ENCODE measurements at regions not wholly inside any gene's neighbourhood (a gene's known extent, or its start where the extent isn't known, plus 50 kb on each side); places are given as distances from the start of the nearest gene placed in this dataset.
"Not testable (repeated sequence)": the region's sequence is repeated elsewhere in the genome, so short reads cannot be mapped to it uniquely, and the experiment has no call there.

DNA sequence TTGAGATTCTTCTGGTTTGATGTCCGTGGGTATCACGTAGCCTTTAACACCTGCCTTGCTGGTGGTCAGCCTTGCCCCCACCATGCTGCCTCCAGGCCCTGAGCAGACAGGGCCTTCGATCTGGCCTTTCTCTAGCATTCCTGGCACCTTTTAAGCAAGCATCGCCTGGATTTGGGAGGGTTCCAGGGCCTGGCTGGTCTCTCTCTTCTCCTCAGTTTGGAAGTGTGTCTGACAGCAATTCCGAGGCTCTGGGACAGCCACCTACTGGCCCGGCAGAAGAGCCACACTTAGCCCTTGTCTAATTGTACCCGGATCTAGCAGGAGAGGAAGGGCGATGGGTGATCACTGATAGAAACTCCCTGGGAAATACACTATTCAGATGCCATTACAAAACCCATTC, 441.3 kb upstream of the MKI67 start:
- DNase-seq: no peak

DNA sequence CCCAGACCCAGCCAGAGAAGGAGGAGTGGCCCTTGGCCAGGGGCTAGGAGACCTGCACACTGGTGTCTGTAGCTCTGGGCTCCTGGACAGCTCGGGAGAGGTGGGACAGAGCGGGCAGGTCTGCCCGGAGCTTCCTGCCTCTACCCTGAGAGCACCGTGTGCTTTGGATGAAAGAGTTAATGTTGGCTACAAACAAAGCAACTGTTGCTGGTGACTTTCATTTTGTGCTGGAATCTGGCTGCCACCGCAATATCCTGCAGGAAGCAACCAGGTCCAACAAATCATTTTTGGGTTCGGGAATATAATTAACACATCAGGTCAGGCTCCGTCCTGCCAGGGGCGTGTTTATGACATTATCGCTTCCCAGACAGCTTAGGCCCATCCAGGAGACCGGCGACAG, 441.8 kb upstream of the MKI67 start:
- DNase-seq: no peak

DNA sequence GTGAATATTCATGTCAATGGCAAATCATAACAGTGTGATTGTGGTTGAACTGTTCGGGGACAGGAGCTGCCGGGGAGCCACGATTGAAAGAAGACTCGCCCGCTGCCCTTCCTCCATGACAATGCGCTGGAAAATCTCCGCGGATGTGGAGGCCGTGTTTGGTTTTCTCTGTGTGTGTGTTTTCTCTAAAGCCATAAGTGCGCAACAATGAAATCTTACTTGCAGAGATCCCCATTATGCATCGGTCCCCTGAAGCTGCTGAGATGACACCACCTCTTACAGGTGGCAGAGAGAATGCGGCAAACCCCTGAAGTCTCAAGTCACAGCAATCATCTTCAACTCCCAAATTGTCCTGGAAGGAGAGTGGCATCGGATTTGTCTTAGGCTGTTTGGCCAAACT, 442.3 kb upstream of the MKI67 start:
- no peak for DNase-seq

DNA sequence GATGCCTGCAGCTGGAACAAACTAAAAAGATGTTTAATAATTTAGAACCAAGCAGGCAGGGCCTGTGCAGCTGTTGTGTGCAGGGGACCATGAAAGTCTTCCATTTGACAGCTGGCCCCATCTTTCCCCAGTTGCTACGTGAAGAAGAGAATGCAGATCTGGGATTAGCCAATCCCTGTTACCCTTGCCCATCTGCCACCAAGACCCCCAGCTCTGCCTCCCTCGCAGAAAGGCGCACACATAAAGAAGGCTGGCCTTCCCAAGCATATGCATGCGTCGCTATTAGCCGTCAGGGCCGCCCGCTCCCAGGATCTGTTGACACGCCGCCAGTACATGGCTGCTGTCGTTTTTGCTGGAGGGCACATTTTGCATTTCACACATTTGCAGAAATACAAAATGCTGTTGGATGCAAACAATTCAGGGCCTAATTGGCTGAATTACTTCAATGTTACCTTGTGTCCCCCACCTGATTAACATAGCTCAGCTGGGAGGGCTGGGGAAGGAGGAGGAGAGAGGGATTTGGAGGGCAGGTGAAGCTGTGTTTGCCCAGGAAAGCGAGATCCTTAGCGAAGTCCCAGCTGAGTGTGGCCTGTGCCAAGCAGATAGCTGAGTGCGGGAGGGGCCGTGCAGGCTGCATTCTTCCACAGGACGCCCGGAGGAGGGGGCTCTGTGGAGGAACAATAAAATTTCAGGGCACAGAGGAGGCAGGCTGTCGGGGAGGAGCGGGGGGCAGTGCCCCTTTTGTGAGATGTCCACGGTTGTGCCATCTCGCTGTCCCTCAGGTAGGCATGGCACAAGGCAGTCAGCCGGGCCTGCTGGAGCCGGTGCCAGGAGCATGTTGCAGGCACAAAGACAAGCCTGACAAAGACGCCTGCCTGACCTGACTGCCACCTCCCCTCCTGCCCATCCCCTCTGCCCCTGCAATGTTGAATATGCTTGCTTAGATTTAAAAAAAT, 443.0 kb upstream of the MKI67 start:
- DNase-seq: no peak

DNA sequence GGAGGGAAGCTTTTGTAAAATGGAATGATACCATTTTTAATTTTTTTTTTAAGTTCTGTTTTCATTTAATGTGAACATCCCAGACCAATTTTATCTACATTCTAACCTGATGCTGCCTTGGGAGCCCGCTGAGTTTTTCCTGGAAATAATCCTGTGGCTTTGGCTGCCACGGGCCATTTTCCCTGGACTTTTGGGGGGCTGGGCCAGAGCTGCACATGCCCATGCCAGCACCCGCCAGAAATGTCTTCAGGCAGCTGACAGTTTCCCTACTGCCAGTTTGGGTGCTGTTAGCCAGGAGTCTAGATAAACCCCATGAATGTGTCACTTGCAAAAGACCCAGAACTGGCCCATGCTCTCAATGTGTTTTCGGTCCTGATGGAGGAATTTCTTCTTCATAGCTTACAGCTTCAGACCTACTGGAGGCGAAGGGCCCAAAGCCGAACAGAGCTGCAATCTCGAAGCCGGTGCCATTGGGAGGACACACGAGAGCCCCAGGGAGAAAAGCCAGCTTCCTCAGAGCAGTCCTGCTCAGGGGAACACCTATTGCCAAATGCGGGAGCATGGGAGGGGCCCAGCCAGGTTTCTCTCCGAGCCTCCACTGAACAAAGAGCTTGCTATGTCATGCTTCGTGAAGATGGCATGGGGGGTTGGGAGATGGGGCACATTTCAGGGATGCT, 444.2 kb upstream of the MKI67 start:
- no peak for DNase-seq

DNA sequence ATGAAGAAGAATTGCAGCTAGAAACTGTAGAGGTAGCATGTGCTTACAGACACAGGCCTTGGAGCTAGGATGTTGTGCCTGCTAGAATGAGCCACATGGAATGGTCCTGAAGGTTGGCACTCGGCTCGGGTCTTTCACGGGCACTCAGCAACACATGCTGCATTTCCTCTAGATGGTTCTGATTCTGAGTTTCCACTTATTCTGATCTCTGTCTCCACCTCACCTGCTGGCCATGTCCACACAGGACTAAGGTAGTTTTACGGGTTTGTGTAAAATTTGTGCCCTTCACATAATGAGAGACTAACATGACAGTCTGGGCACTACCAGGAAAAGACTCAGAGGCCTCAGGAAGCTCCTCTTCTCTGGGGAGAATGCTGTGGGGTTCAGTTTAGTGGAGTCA, 444.8 kb upstream of the MKI67 start:
- DNase-seq: no peak

DNA sequence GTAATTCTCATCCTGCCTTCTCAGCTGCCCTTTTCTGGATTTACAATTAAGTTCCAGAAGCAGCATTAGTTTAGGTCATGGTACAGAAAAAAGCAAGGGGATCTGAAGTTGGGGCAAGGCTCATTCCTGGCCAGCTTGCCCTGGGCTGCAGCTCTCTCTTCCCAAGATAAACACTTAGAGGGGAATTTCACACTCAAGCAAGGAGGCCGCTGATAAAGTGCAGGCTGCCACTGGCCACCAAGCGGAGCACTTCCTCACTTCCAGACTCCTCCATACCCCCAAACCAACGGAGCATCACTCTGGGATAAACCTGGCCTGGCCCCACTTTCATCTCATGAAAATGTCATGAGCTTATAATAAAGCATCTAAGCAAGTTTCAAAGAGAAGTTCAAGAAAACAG, 445.5 kb upstream of the MKI67 start:
- no peak for DNase-seq

DNA sequence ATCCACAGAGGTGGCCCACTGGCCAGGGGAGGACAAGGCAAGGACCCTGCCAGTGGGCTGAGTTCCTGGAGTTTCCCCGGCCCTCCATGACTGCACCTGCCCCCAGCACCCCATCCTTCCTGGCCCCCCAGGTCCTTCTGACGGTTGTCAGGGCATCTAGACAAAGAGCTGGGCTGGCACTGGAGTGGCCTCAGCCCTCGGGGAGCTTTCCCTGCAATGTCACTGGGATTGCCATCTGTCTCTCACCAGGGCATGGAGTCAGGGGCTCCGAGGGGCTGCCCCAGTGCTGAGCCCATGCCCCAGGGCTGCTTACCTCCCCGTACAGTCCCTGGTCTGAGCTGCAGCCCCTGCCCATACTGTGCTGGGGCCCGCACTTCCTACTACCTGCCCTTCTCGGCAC, 446.5 kb upstream of the MKI67 start:
- no peak for DNase-seq

DNA sequence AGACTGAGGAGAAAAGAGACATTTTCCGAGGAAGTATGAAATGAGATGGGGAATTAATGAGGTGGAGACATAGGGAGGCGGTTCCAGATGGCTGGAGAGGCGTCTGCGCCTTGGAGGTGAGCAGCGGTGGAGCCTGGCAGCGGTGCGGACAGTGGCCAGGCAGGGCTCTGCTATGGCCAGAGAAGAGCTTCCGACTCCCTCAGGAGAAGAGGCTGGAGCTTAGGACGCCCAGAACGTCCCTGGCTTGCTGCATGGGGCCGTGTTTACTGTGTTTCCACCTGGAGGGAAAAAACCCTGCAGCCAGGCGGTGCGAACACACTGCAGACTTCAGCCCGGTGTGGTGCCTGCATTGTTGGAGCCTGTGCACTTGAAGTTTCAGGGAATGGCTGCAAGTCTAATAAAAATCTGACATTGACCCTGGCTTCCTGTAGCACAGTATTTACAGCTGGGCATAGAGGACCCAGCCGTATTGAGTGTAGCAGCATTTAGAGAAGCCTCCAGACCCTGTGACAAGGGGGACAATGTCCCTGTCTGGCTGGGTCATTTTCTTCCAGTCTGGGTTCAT, 447.1 kb upstream of the MKI67 start:
- DNase-seq: no peak

DNA sequence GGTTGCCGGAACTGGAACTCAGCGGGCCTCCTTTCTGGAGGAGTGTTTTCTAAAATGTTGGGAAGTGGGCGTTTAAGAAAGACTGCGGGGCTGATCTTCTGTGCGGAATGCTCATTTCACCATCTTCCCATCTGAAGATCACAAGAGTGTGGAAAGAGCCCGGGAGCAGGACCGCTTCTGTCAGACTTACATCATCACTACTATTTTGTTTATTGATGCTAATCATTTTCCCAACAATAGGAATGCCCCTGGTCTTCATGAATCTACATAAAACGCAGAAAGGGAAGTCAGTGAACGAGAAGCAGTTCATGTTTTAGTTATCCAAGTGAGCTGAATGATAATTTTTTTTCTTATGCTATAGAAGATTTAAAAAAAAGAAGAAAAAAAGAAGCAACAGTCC, 447.8 kb upstream of the MKI67 start:
- no peak for DNase-seq

DNA sequence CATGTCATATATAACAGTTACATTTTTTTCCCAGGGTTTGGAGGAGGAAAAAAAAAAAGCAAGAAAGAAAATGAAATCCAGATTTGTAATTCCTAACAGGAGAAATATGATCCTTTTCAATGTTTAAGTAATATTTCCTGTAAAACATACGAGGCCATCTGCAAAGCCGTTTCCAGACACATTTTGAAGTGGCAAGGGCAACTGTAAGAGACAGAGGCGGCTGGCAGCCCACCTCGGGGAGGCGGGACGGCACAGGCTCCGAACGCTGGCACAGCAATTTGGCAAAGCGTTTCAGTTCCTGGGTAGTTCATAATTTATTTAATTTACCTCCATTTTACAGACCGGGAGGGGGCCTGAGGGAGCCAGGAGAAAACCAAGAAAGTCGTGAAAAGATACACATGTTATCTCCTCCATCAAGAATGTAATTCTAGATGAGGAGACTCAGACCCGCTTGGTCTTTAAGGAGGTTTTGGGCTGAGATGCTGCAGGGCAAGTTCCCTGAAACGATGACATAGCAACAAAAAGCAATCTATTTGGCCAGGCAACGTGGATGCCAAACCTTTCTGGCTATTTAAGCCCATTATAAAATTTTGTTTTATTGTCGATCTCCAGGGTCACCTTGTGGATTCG, 448.5 kb upstream of the MKI67 start:
- no peak for DNase-seq

DNA sequence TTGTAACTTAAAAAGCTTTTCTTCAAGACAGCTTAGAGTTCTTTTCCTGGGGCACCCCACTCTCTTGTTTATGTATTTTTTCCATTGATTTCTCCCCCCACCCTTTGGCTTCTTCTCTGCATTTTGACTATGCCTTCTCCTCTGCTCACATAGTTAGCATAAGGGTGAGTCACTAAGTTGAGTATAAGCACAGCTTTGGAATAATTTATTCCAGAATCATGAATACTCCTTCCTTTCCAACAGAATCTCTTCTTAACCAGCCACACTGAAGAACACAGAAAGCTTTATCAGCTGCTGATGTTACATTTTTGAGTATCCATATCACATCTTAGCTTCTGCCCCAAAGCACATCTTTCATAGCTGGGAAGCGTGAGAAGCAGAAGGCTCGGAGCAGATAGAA, 449.5 kb upstream of the MKI67 start:
- DNase-seq: no peak

DNA sequence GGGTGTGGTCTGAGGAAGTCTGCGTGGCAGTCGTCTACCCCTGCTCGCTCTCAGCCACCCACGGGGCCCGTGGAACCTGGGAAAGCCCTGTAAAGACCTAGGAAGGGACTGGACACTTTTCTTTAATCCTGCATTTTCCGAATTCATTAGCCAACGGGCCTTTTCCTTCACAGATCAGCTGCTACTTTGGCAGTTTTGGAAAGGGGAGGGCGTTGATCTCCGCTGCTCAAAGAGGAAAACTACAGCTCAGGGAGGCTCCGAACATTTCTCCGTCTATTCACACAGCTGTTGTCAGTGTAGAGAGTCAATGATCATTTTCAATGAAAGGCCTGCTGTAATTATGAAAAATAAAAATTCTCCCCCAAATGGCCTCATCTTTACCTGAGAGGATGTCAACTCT, 450.1 kb upstream of the MKI67 start:
- DNase-seq: no peak

DNA sequence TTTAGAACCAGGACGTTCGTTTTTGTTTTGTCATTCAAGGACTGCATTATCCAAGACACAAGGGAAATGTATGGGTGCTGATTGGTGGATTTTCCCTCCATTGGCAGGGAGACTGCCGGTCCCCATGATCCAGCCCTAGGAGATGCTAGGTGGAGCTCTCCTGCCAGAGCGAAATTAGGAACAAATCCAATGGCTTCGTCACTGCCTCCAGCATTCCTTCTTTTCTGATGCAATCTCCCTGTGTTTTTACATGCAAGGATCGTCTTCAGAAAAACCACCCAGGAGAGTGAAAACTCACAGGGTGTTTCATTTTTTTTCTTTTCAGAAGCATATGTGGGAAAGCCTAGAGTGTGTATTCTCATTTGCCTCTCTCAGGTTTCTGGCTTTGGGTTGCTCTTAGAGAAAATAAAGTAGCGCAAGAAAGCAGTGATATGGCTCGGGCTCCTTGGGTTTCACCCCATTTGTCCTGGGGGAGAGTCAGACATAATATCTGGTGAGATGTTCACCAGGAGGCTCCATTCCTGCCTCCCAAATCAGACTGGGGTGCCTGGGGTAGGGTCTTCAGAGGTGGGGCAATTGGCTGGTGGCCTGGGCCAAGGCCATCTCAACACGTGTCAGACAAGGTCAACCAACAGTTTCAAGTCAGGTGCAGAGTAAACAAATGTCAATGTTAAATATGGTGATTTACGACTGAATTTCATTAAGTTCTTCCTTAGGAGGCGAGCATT, 450.9 kb upstream of the MKI67 start:
- no peak for DNase-seq

DNA sequence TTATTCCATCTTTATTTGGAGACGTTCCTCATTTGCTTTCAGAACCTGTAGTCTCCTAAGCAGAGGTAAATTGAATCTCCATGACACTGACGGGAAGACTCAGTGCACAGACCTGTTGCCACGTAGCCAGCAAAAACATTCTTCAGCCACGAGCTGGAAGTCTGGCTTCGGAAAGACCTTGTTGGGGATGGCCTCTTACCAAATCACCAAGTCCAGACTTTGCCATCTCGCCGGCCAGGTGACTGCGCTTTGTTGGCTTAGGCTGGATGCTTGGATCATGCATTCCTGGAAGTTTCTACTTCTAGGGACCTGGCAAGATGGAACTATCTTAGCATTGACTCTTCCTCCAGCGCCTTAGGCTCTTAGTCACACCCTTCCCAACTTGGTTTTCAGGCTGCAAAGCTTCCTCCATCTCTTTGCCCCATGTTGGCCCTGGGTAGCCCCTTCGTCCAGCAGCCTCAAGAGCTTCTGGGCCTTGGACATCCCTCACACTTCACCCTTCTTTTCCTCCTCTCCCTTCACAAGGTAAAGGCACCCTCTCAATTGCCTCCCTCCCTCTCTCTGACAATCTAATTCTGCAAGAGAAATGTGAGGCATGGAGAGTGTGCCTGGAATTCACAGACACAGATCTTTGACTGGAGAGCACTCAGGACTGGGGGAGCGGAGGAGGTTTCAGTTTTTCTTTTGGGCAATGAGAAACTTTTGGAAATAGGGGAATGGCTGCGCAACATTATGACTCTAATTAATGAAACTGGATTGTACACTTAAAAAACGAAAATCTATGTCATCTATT, 451.9 kb upstream of the MKI67 start:
- DNase-seq: no peak

DNA sequence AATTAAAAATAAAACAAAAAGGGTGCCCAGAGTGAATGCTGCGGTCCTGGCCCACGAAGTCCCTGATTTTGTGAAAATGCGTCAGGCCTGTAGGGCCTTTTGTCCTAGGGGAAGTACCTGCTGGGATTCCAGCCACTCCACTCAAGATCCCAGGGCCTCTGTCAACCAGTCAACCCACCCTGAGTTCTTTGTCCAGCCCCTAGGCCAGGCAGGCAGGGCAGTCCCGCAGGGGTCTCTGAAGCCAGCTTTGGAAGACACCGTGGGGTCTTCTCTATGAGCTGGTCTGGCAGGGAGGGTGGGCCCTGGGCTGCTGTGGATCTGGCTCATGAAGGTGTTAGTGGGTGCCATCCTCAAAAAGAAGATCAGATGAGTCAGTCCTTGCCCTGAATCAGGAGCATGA, 452.5 kb upstream of the MKI67 start:
- no peak for DNase-seq

DNA sequence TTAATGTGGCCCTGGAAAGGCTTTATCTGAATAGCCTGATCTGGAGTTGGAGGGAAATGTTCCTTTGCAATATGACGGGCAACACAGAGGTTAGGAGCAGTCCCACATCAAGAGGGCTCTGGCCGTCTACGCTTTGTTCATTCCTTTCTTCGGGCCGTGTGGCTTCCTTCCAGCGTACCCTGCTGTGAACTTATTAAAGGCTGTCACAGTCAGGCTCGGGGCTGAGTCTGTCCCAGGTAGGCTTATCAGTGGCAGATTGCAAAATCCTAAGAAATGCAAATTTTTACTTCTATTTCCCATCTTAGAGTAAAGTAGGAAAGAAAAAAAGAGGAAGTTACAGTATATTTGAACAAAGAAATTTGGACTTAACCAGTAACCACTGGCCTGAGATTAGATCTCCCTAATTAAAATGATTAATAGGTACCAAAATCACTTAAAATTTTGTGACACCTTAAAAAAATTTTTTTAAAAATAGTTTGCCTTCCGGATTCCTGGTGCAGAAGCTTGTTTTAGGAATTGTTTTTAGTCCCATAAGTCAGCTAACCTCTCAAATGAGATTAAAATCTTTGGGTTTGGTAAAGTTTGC, 453.1 kb upstream of the MKI67 start:
- DNase-seq: no peak

DNA sequence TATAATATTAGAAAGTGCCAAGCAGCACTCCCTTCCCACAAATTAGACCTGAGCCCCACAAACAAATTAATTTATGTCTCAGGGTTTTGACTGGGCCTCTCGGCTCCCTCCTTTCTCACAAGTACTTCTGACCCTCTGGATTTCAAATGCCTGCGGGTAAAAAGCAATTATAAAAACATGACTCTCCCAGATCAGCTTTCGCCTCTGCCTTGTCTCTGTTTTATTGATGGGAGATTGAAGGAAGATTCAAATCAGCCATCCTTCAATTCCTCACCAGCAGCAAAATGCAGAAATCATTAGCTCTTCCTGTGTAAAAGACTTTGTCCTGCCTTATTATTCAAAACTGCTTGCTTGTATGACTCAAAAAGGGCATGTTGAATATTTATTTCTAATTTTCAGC, 453.7 kb upstream of the MKI67 start:
- no peak for DNase-seq

DNA sequence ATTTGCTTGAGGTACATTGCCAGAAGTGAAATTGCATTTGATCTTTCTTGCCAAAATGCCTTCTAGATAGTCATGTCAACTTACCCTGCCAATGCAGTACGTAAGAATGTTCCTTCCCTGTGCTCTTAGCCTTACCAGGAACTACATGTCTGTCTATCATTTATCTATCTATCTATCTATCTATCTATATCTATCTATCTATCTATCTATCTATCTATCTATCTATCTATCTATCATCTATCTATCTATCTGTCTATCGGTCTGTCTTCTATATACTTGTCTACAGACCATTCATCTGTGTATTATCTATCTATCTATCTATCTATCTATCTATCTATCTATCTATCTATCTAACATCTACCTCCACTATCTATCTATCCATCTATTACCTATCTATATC, 456.9 kb upstream of the MKI67 start:
- not testable (repeated sequence) for DNase-seq

DNA sequence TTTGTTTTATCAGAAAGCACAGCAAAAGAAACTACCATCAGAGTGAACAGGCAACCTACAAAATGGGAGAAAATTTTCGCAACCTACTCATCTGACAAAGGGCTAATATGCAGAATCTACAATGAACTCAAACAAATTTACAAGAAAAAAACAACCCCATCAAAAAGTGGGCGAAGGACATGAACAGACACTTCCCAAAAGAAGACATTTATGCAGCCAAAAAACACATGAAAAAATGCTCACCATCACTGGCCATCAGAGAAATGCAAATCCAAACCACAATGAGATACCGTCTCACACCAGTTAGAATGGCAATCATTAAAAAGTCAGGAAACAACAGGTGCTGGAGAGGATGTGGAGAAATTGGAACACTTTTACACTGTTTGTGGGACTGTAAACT, 460.4 kb upstream of the MKI67 start:
- DNase-seq: not testable (repeated sequence)

DNA sequence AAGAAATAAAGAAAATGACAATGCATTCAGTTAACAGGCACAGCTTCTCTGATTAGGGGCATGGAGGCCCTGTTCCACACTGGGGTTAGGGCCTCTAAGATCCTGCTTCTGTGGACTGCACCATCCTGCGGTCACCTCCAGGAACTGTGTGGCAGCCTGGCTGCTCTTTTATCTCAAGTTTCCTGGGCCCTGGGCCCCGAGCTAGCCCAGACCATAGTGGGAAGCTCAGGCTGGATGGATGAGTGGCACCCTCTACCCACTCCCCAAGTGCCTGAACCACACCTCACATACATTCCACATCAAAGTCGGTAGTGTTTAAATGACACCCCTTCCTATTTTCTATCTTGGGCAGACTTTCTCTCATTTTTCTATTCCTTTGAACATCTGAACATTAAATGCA, 461.5 kb upstream of the MKI67 start:
- no peak for DNase-seq

DNA sequence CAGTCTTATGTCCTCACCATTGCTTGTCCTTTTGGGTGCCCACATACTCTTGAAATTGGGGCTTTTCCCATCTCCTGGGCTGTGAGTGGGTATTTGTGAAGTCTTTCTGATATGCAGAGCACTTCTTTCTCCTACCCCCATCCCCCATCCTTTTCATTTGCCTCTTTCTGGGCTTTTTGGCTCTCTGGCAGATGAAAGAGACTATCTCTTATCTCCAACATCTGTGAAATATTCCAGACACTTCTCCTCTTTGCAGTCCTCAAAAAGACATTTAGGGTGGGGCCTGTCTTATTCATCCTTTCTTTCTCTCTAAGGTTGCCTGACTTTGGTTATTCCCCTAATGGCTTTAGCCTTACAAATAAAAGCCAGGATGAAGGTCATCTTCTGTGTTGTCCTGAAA, 462.2 kb upstream of the MKI67 start:
- no peak for DNase-seq

Data from activated CD8-positive, alpha-beta memory T cell treated with anti-CD3 and anti-CD28 coated beads, Interleukin-2, amount 50 U/mL, for 48 hours (primary cell).